ENCODE measurements at regions not wholly inside any gene's neighbourhood (a gene's known extent, or its start where the extent isn't known, plus 50 kb on each side); places are given as distances from the start of the nearest gene placed in this dataset.

DNA sequence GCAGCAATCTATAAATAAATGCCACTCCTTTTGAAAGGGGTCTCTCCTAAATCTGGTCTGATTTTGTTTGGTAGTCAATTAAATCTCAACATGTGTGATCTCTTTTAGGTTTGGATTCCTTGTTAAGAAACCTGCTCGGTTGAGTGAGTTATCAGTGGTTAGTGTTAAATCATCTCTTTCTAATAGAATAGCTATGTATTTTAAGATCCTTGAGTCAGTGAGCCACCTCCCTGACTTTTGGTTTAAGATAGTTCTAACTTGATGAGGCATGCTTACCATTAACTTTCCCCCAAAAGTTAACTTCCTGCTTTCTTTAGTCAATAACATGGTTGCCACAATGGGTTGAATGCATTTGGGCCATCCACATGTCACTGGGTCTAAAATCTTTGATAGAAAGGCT lies 93.1 kb upstream of the OLFM3 start:
- TF ChIP-seq, protein P1, sequence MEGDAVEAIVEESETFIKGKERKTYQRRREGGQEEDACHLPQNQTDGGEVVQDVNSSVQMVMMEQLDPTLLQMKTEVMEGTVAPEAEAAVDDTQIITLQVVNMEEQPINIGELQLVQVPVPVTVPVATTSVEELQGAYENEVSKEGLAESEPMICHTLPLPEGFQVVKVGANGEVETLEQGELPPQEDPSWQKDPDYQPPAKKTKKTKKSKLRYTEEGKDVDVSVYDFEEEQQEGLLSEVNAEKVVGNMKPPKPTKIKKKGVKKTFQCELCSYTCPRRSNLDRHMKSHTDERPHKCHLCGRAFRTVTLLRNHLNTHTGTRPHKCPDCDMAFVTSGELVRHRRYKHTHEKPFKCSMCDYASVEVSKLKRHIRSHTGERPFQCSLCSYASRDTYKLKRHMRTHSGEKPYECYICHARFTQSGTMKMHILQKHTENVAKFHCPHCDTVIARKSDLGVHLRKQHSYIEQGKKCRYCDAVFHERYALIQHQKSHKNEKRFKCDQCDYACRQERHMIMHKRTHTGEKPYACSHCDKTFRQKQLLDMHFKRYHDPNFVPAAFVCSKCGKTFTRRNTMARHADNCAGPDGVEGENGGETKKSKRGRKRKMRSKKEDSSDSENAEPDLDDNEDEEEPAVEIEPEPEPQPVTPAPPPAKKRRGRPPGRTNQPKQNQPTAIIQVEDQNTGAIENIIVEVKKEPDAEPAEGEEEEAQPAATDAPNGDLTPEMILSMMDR (IDR thresholded peaks at IDR 0.05), result no peak
- TF ChIP-seq POLR2A (IDR thresholded peaks at IDR 0.05; ENCODE audit: low read length), result no peak
- TF ChIP-seq HES2 (IDR thresholded peaks at IDR 0.05), result no peak
- no peak for TF ChIP-seq JUN (IDR thresholded peaks at IDR 0.05)
- no peak for TF ChIP-seq CBX2 (IDR thresholded peaks at IDR 0.05; ENCODE audit: borderline replicate concordance, low read depth)
- TF ChIP-seq EP300 (IDR thresholded peaks at IDR 0.05), result no peak
- TF ChIP-seq, protein P2, sequence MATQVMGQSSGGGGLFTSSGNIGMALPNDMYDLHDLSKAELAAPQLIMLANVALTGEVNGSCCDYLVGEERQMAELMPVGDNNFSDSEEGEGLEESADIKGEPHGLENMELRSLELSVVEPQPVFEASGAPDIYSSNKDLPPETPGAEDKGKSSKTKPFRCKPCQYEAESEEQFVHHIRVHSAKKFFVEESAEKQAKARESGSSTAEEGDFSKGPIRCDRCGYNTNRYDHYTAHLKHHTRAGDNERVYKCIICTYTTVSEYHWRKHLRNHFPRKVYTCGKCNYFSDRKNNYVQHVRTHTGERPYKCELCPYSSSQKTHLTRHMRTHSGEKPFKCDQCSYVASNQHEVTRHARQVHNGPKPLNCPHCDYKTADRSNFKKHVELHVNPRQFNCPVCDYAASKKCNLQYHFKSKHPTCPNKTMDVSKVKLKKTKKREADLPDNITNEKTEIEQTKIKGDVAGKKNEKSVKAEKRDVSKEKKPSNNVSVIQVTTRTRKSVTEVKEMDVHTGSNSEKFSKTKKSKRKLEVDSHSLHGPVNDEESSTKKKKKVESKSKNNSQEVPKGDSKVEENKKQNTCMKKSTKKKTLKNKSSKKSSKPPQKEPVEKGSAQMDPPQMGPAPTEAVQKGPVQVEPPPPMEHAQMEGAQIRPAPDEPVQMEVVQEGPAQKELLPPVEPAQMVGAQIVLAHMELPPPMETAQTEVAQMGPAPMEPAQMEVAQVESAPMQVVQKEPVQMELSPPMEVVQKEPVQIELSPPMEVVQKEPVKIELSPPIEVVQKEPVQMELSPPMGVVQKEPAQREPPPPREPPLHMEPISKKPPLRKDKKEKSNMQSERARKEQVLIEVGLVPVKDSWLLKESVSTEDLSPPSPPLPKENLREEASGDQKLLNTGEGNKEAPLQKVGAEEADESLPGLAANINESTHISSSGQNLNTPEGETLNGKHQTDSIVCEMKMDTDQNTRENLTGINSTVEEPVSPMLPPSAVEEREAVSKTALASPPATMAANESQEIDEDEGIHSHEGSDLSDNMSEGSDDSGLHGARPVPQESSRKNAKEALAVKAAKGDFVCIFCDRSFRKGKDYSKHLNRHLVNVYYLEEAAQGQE (IDR thresholded peaks at IDR 0.05), result no peak
- TF ChIP-seq USF2 (IDR thresholded peaks at IDR 0.05), result no peak
- no peak for TF ChIP-seq ESRRA (IDR thresholded peaks at IDR 0.05; ENCODE audit: borderline replicate concordance, low read length)
- TF ChIP-seq, protein P3, sequence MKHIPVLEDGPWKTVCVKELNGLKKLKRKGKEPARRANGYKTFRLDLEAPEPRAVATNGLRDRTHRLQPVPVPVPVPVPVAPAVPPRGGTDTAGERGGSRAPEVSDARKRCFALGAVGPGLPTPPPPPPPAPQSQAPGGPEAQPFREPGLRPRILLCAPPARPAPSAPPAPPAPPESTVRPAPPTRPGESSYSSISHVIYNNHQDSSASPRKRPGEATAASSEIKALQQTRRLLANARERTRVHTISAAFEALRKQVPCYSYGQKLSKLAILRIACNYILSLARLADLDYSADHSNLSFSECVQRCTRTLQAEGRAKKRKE (CRISPR knock-in tag; IDR thresholded peaks at IDR 0.05; ENCODE audit: low read depth), result no peak
- no peak for TF ChIP-seq SMC3 (IDR thresholded peaks at IDR 0.05)
- TF ChIP-seq, protein P4, sequence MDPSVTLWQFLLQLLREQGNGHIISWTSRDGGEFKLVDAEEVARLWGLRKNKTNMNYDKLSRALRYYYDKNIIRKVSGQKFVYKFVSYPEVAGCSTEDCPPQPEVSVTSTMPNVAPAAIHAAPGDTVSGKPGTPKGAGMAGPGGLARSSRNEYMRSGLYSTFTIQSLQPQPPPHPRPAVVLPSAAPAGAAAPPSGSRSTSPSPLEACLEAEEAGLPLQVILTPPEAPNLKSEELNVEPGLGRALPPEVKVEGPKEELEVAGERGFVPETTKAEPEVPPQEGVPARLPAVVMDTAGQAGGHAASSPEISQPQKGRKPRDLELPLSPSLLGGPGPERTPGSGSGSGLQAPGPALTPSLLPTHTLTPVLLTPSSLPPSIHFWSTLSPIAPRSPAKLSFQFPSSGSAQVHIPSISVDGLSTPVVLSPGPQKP (IDR thresholded peaks at IDR 0.05; ENCODE audit: low read depth, low read length), result no peak
